Keratinocyte (primary cell): ENCODE measurements at regions not wholly inside any gene's neighbourhood (a gene's known extent, or its start where the extent isn't known, plus 50 kb on each side); places are given as distances from the start of the nearest gene placed in this dataset.

Source experiments
- DNase-seq: peaks from one replicate; pipeline ENCODE4 v3.0.0-alpha.2; 2011; ENCODE audit warnings: low read depth, missing footprints, low spot score
- FAIRE-seq: peaks from 2 replicates; lab custom pipeline; 2011; peaks lifted over from hg19 to GRCh38; lab: Jason Lieb, UNC
- H2AFZ ChIP-seq: 2 replicates; pipeline ENCODE4 v1.6.0; 2012; ENCODE audit warnings: low read length, control low read depth, inconsistent platforms; ENCODE audit not compliant: control insufficient read depth
- H3K27ac ChIP-seq: 2 replicates; pipeline ENCODE4 v1.5.1; 2011; ENCODE audit warnings: low read length; ENCODE audit not compliant: control insufficient read depth, insufficient read depth
- H3K27me3 ChIP-seq: 3 replicates; pipeline ENCODE4 v1.6.0; 2011; ENCODE audit warnings: low read length; ENCODE audit not compliant: control insufficient read depth, insufficient read depth; ENCODE audit errors: extremely low read depth
- H3K36me3 ChIP-seq, 2 experiments: 2 replicates in 1 of 2; 3 replicates in 1 of 2; pipeline ENCODE4 v1.5.1; 2011; ENCODE audit warnings: low read length in 2 of 2, mild to moderate bottlenecking in 1 of 2; ENCODE audit not compliant: control insufficient read depth in 2 of 2, insufficient read depth in 2 of 2; ENCODE audit errors: extremely low read depth in 1 of 2
- H3K4me1 ChIP-seq: 3 replicates; pipeline ENCODE4 v1.5.1; 2011; ENCODE audit warnings: low read length; ENCODE audit not compliant: control insufficient read depth, insufficient read depth; ENCODE audit errors: extremely low read depth
- H3K4me2 ChIP-seq: 3 replicates; pipeline ENCODE4 v1.6.0; 2011; ENCODE audit warnings: low read depth, low read length; ENCODE audit not compliant: control insufficient read depth, insufficient read depth; ENCODE audit errors: extremely low read depth
- H3K4me3 ChIP-seq, 3 experiments: fragments of 200-600 bp in 1 of 3; sonication (generic) in 1 of 3; 2 replicates in 2 of 3; 3 replicates in 1 of 3; pipeline ENCODE4 v1.5.1; 2011 to 2016; ENCODE audit warnings: low read length in 3 of 3, mild to moderate bottlenecking in 3 of 3, control low read depth in 2 of 3, inconsistent platforms in 1 of 3, low read depth in 1 of 3, mixed read lengths in 1 of 3, mixed run types in 1 of 3, moderate library complexity in 1 of 3; ENCODE audit not compliant: control insufficient read depth in 2 of 3, insufficient read depth in 2 of 3; ENCODE audit errors: extremely low read depth in 1 of 3
- H3K79me2 ChIP-seq: 2 replicates; pipeline ENCODE4 v1.6.0; 2012; ENCODE audit warnings: low read length; ENCODE audit not compliant: control insufficient read depth, insufficient read depth
- H3K9ac ChIP-seq: 3 replicates; pipeline ENCODE4 v1.6.0; 2011; ENCODE audit warnings: low read length; ENCODE audit not compliant: control insufficient read depth, insufficient read depth; ENCODE audit errors: extremely low read depth
- H3K9me1 ChIP-seq: 3 replicates; pipeline ENCODE4 v1.6.0; 2011; ENCODE audit warnings: low read length; ENCODE audit not compliant: control insufficient read depth, insufficient read depth; ENCODE audit errors: extremely low read depth
- H3K9me3 ChIP-seq: 2 replicates; pipeline ENCODE4 v1.5.1; 2012; ENCODE audit warnings: low read depth, low read length; ENCODE audit not compliant: control insufficient read depth
- H4K20me1 ChIP-seq: 3 replicates; pipeline ENCODE4 v1.6.0; 2011; ENCODE audit warnings: low read length; ENCODE audit not compliant: control insufficient read depth, insufficient read depth; ENCODE audit errors: extremely low read depth
- CTCF ChIP-seq, 3 experiments: IDR thresholded peaks in 1 of 3; conservative IDR thresholded peaks in 1 of 3; optimal IDR thresholded peaks in 1 of 3; 2 replicates in 2 of 3; 3 replicates in 1 of 3; pipeline versions ENCODE3 to v1.5.1; 2011; ENCODE audit warnings: low read length in 3 of 3, mild to moderate bottlenecking in 3 of 3, moderate library complexity in 2 of 3, control low read depth in 1 of 3, inconsistent platforms in 1 of 3; ENCODE audit not compliant: insufficient read depth in 2 of 3; ENCODE audit errors: extremely low read depth in 1 of 3
- EZH2 ChIP-seq: IDR thresholded peaks from one replicate; pipeline ENCODE4 v1.6.1; 2012; ENCODE audit warnings: inconsistent platforms, mild to moderate bottlenecking, low read length, moderate library complexity
- dilution Hi-C: fragments of 300-500 bp; cut with MboI; formaldehyde crosslinking; loops from one replicate; pipeline ENCODE4 v1.7.0; 2020; ENCODE audit warnings: low sequenced_read_pairs; ENCODE audit not compliant: extremely low pct_ligation_motif_present

GRCh38 chr10:113384181-113384580 lies 168.7 kb upstream of the HABP2 start:
- H3K36me3 ChIP-seq, result no peaks in the 10 kb centered on the region
- H3K79me2 ChIP-seq, result no peaks in the 10 kb centered on the region
- TF ChIP-seq EZH2, result no peak
- no peak for TF ChIP-seq CTCF (optimal IDR thresholded peaks at IDR 0.05 in 1 of 3, IDR thresholded peaks at IDR 0.05 in 1 of 3, conservative IDR thresholded peaks at IDR 0.05 in 1 of 3; ENCODE audit: extremely low read depth in 1 of 3, insufficient read depth in 2 of 3, low read length in 3 of 3)
- no peak for DNase-seq
- no peak for FAIRE-seq
- H3K9ac ChIP-seq, result no peak overlapping the region
- dilution Hi-C loops, result no loop called here
- no peak overlapping the region for H3K4me2 ChIP-seq
- H3K9me1 ChIP-seq, result no peaks in the 10 kb centered on the region
- no peaks in the 10 kb centered on the region for H4K20me1 ChIP-seq
- H3K4me3 ChIP-seq, result no peak overlapping the region
- H3K4me1 ChIP-seq, result no peaks in the 10 kb centered on the region
- no peak overlapping the region for H3K27ac ChIP-seq
- H3K9me3 ChIP-seq, result no peaks in the 10 kb centered on the region
- no peak overlapping the region for H2AFZ ChIP-seq
- no peaks in the 10 kb centered on the region for H3K27me3 ChIP-seq

GRCh38 chr10:113385021-113385999 lies 167.5 kb upstream of the HABP2 start:
- H3K4me2 ChIP-seq, result no peak overlapping the region
- H3K4me3 ChIP-seq, result no peak overlapping the region
- H3K36me3 ChIP-seq, result no peaks in the 10 kb centered on the region
- no peak overlapping the region for H3K27ac ChIP-seq
- no peak overlapping the region for H3K9ac ChIP-seq
- no peaks in the 10 kb centered on the region for H3K9me3 ChIP-seq
- H3K27me3 ChIP-seq, result no peaks in the 10 kb centered on the region
- H3K79me2 ChIP-seq, result no peaks in the 10 kb centered on the region
- H2AFZ ChIP-seq, result no peak overlapping the region
- no peaks in the 10 kb centered on the region for H3K4me1 ChIP-seq
- dilution Hi-C loops, result no loop called here
- no peaks in the 10 kb centered on the region for H3K9me1 ChIP-seq
- H4K20me1 ChIP-seq, result no peaks in the 10 kb centered on the region
- TF ChIP-seq CTCF (optimal IDR thresholded peaks at IDR 0.05 in 1 of 3, IDR thresholded peaks at IDR 0.05 in 1 of 3, conservative IDR thresholded peaks at IDR 0.05 in 1 of 3; ENCODE audit: extremely low read depth in 1 of 3, insufficient read depth in 2 of 3, low read length in 3 of 3) (peak; percentile 69 to 96 (median 91)), EZH2 (no peak)
- DNase-seq, result no peak
- FAIRE-seq, result peak; percentile 68
